Fibroblast of lung (primary cell): ENCODE measurements at regions not wholly inside any gene's neighbourhood (a gene's known extent, or its start where the extent isn't known, plus 50 kb on each side); places are given as distances from the start of the nearest gene placed in this dataset.

Experiments used
- CTCF ChIP-seq, 2 donors: IDR thresholded peaks in 1 of 2; conservative IDR thresholded peaks in 1 of 2; 1 replicate in 1 of 2; 2 replicates in 1 of 2; pipeline ENCODE4 v1.5.1; 2011 to 2012; ENCODE audit warnings: low read length in 2 of 2, control low read depth in 1 of 2, inconsistent platforms in 1 of 2, low read depth in 1 of 2, mild to moderate bottlenecking in 1 of 2
- EZH2 ChIP-seq: IDR thresholded peaks from 2 replicates; pipeline ENCODE4 v1.5.1; 2012; ENCODE audit warnings: low read length, control low read depth, mild to moderate bottlenecking; ENCODE audit errors: missing control alignments

DNA sequence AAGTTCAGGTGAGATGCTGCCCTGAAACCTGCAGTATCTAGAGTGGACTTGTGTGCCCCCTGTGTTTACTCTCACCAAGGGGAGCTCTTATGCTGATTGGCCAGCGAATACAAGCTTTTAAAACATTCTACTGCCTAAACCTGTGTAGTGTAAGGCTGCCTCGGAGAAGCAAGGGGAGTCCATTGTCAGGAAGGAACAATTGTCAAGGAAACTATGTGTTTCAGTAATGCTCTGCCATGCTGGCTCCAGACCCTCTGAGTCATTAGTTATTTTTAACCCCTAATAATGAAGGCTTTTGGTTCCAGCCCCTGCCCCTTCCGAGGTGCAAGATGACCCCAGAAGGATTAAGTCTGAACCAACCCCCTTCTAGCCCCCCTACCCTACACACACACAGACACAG is 66.1 kb upstream of the CHMP2B start:
- TF ChIP-seq CTCF (conservative IDR thresholded peaks at IDR 0.05 in 1 of 2, IDR thresholded peaks at IDR 0.05 in 1 of 2; ENCODE audit: low read depth in 1 of 2, low read length in 2 of 2) (no peak), EZH2 (no peak)
